ENCODE measurements at regions not wholly inside any gene's neighbourhood (a gene's known extent, or its start where the extent isn't known, plus 50 kb on each side); places are given as distances from the start of the nearest gene placed in this dataset.

- no peak for TF ChIP-seq POLR2A (IDR thresholded peaks at IDR 0.05)
- TF ChIP-seq CTCF (IDR thresholded peaks at IDR 0.05), result no peak
- no peak for TF ChIP-seq POLR2AphosphoS5 (IDR thresholded peaks at IDR 0.05)
- TF ChIP-seq EP300 (IDR thresholded peaks at IDR 0.05), result no peak
These were observed 79.2 kb upstream of the ABI1 start for GRCh38 chr10:26939962-26940354.
